PC-3 (cell line): ENCODE measurements at regions not wholly inside any gene's neighbourhood (a gene's known extent, or its start where the extent isn't known, plus 50 kb on each side); places are given as distances from the start of the nearest gene placed in this dataset.
"Not testable (repeated sequence)": the region's sequence is repeated elsewhere in the genome, so short reads cannot be mapped to it uniquely, and the experiment has no call there.

ENCODE experiments used
- ATAC-seq: fragments of 200-7000 bp; cut with Tn5 transposase; 2 replicates; pipeline ENCODE4 v1.9.1; 2020; ENCODE audit warnings: mild to moderate bottlenecking, moderate library complexity
- BruUV-seq: library from RNA; stranded (reverse); fragments of 400-500 nt; replicated peaks from 2 replicates; lab custom pipeline; 2021; lab: Mats Ljungman, UMichigan
- CTCF ChIA-PET: fragments of 300-600 bp; sonication (Branson Sonifier 250); formaldehyde crosslinking; loops from one replicate; lab custom pipeline; 2022; ENCODE audit warnings: antibody characterized with exemption; lab: Charles Lee
- POLR2A ChIA-PET: fragments of 300-600 bp; sonication (Branson Sonifier 250); formaldehyde crosslinking; loops from one replicate; lab custom pipeline; 2022; ENCODE audit warnings: antibody characterized with exemption; ENCODE audit not compliant: unreplicated experiment; lab: Charles Lee
- DNase-seq: peaks from one replicate; pipeline ENCODE4 v3.0.0-alpha.2; 2015
- H2AFZ ChIP-seq: fragments of 300-600 bp; sonication (generic); 2 replicates; pipeline ENCODE4 v1.6.0; 2016; ENCODE audit warnings: antibody characterized with exemption, low read length
- H3F3A ChIP-seq: fragments of 300-600 bp; sonication (generic); one replicate; pipeline ENCODE4 v1.6.0; 2017; ENCODE audit warnings: antibody characterized with exemption, low read length, control low read depth, mild to moderate bottlenecking; ENCODE audit not compliant: unreplicated experiment
- H3K27ac ChIP-seq: fragments of 300-600 bp; sonication (generic); 2 replicates; pipeline ENCODE4 v1.5.1; 2016; ENCODE audit warnings: mild to moderate bottlenecking, low read length
- H3K27me3 ChIP-seq: fragments of 300-600 bp; sonication (generic); 2 replicates; pipeline ENCODE4 v1.6.1; 2016; ENCODE audit warnings: low read length, mixed read lengths
- H3K36me3 ChIP-seq: fragments of 300-600 bp; sonication (generic); 2 replicates; pipeline ENCODE4 v1.6.1; 2016; ENCODE audit warnings: low read depth, mixed run types, low read length, mixed read lengths
- H3K4me1 ChIP-seq: fragments of 300-600 bp; sonication (generic); 2 replicates; pipeline ENCODE4 v1.5.1; 2016; ENCODE audit warnings: low read length; ENCODE audit not compliant: insufficient read depth
- H3K4me2 ChIP-seq: fragments of 300-600 bp; sonication (generic); 2 replicates; pipeline ENCODE4 v1.6.0; 2016; ENCODE audit warnings: low read length
- H3K4me3 ChIP-seq: fragments of 300-600 bp; sonication (generic); 2 replicates; pipeline ENCODE4 v1.5.1; 2016; ENCODE audit warnings: mild to moderate bottlenecking, low read length, mixed read lengths
- H3K79me2 ChIP-seq: fragments of 300-600 bp; sonication (generic); 2 replicates; pipeline ENCODE4 v1.6.1; 2017; ENCODE audit warnings: low read length, mixed read lengths
- H3K9ac ChIP-seq: fragments of 300-600 bp; sonication (generic); 2 replicates; pipeline ENCODE4 v1.6.0; 2016; ENCODE audit warnings: mild to moderate bottlenecking, low read length
- H3K9me2 ChIP-seq: fragments of 300-600 bp; sonication (generic); replicated peaks from 2 replicates; pipeline ENCODE4 v1.6.1; 2016; ENCODE audit warnings: mixed run types, low read length, mixed read lengths
- H3K9me3 ChIP-seq: fragments of 300-600 bp; sonication (generic); 2 replicates; pipeline ENCODE4 v1.6.1; 2016; ENCODE audit warnings: low read length, mixed read lengths
- H4K20me1 ChIP-seq: fragments of 300-600 bp; sonication (generic); 2 replicates; pipeline ENCODE4 v1.6.1; 2016; ENCODE audit warnings: low read length, mixed read lengths
- EZH2 ChIP-seq: fragments of 300-600 bp; sonication (generic); IDR thresholded peaks from one replicate; pipeline ENCODE4 v1.6.1; 2017; ENCODE audit warnings: antibody characterized with exemption, mild to moderate bottlenecking, low read length; ENCODE audit not compliant: unreplicated experiment
- EZH2phosphoT487 ChIP-seq: fragments of 300-600 bp; sonication (generic); IDR thresholded peaks from 2 replicates; pipeline ENCODE4 v1.6.1; 2018; ENCODE audit warnings: mild to moderate bottlenecking, antibody characterized with exemption, low read length, borderline replicate concordance
- intact Hi-C: fragments of 100-400 bp; cut with micrococcal nuclease; formaldehyde crosslinking; loops from 2 replicates; pipeline ENCODE4 v1.9.0; 2023
- TF ChIP-seq, protein P1 (sequence below): fragments of 300-600 bp; sonication (generic); conservative IDR thresholded peaks from 2 replicates; pipeline ENCODE4 v1.5.1; 2017; ENCODE audit warnings: antibody characterized with exemption, low read depth, mild to moderate bottlenecking, low read length

DNA sequence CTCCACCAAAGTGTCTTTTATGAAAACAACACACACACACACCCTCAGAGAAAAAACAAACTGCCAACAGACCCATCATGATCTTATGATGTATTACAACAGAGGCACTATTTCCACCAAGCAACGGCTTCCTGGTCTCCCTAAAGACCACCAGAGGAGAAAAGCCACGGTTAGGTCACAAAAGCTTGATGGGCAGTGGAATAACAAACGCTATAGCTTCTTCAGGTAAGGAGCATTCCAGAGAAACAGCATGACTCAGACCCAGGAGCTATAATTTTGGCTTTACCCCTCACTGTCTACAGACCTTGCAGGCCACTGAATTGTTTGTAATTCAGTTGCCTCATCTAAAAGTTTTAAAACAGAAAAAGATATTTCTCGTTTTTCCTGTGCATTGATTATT lies 105.7 kb upstream of the GPR141 start:
- no peaks in the 10 kb centered on the region for H3K9me2 ChIP-seq
- H3K4me3 ChIP-seq, result no peak overlapping the region
- no peaks in the 10 kb centered on the region for H3F3A ChIP-seq
- ATAC-seq, result no peak
- no peak overlapping the region for H2AFZ ChIP-seq
- intact Hi-C loops, result no loop called here
- no peak overlapping the region for H3K4me2 ChIP-seq
- no peaks in the 10 kb centered on the region for H3K9me3 ChIP-seq
- no peaks in the 10 kb centered on the region for H3K4me1 ChIP-seq
- ChIA-PET POLR2A (no interaction called here), CTCF (no interaction called here)
- H3K27me3 ChIP-seq, result no peaks in the 10 kb centered on the region
- no peaks in the 10 kb centered on the region for H3K79me2 ChIP-seq
- H4K20me1 ChIP-seq, result no peaks in the 10 kb centered on the region
- TF ChIP-seq EZH2phosphoT487 (no peak), EZH2 (no peak)
- TF ChIP-seq, protein P1, sequence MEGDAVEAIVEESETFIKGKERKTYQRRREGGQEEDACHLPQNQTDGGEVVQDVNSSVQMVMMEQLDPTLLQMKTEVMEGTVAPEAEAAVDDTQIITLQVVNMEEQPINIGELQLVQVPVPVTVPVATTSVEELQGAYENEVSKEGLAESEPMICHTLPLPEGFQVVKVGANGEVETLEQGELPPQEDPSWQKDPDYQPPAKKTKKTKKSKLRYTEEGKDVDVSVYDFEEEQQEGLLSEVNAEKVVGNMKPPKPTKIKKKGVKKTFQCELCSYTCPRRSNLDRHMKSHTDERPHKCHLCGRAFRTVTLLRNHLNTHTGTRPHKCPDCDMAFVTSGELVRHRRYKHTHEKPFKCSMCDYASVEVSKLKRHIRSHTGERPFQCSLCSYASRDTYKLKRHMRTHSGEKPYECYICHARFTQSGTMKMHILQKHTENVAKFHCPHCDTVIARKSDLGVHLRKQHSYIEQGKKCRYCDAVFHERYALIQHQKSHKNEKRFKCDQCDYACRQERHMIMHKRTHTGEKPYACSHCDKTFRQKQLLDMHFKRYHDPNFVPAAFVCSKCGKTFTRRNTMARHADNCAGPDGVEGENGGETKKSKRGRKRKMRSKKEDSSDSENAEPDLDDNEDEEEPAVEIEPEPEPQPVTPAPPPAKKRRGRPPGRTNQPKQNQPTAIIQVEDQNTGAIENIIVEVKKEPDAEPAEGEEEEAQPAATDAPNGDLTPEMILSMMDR, result no peak
- H3K27ac ChIP-seq, result no peak overlapping the region
- BruUV-seq, result no TSS peak
- H3K36me3 ChIP-seq, result no peaks in the 10 kb centered on the region
- no peak for DNase-seq
- H3K9ac ChIP-seq, result no peak overlapping the region

DNA sequence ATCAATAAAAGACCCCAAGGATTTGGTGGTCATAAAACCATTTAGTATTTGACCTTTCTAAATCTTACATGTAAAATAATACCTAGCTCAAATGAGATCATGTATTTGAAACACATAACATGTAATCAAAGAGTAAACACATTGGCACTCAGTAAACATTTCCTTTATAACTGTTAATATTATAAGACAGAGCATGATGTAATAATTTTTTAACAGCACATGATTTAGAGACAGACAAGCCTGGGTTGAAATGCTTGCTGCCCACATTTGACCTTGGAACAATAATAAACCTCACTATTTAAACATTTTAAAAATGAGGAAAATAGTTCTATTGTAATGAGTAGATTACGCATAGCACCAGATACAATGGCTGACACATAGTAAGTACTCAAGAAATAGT lies 105.2 kb upstream of the GPR141 start:
- no peaks in the 10 kb centered on the region for H3K79me2 ChIP-seq
- H3K4me2 ChIP-seq, result no peak overlapping the region
- intact Hi-C loops, result no loop called here
- no peaks in the 10 kb centered on the region for H3K4me1 ChIP-seq
- no peak overlapping the region for H3K4me3 ChIP-seq
- TF ChIP-seq EZH2, result no peak
- no peak for TF ChIP-seq EZH2phosphoT487
- TF ChIP-seq, protein P1, result no peak
- H3K36me3 ChIP-seq, result no peaks in the 10 kb centered on the region
- ATAC-seq (no peak), DNase-seq (no peak)
- POLR2A ChIA-PET, result no interaction called here
- no TSS peak for BruUV-seq
- H3K9ac ChIP-seq, result no peak overlapping the region
- H3K9me3 ChIP-seq, result no peaks in the 10 kb centered on the region
- H3K27me3 ChIP-seq, result no peaks in the 10 kb centered on the region
- H2AFZ ChIP-seq, result no peak overlapping the region
- H3K27ac ChIP-seq, result no peak overlapping the region
- H3F3A ChIP-seq, result no peaks in the 10 kb centered on the region
- no peaks in the 10 kb centered on the region for H4K20me1 ChIP-seq
- CTCF ChIA-PET, result no interaction called here
- H3K9me2 ChIP-seq, result no peaks in the 10 kb centered on the region

DNA sequence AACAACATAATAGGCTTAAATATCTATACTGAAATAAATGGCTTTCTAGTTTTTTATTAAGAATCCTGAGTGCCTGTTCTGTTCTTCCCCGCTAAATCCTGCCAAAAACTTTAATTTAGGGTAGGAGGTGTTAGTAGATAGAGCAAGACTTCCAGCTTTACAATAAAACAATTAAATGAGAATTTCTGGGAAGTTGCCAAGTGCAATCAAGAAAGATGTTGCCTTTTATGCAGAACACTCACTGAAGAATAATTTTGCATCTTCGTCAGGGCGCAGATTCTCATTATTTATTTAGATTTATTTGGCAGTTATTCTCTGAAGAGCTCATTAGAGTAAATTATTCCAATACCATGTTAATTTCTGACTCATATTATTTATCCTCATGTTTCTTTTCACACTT lies 103.2 kb upstream of the GPR141 start:
- intact Hi-C loops, result no loop called here
- no peaks in the 10 kb centered on the region for H3F3A ChIP-seq
- ATAC-seq, result no peak
- ChIA-PET POLR2A (no interaction called here), CTCF (no interaction called here)
- DNase-seq, result no peak
- no peak overlapping the region for H3K9ac ChIP-seq
- TF ChIP-seq, protein P1, result no peak
- no peak for TF ChIP-seq EZH2phosphoT487
- no peak for TF ChIP-seq EZH2
- no peak overlapping the region for H2AFZ ChIP-seq
- no peaks in the 10 kb centered on the region for H3K4me1 ChIP-seq
- H3K27me3 ChIP-seq, result no peaks in the 10 kb centered on the region
- no peaks in the 10 kb centered on the region for H3K9me2 ChIP-seq
- no peaks in the 10 kb centered on the region for H4K20me1 ChIP-seq
- H3K79me2 ChIP-seq, result no peaks in the 10 kb centered on the region
- BruUV-seq, result no TSS peak
- H3K4me2 ChIP-seq, result no peak overlapping the region
- H3K4me3 ChIP-seq, result no peak overlapping the region
- H3K9me3 ChIP-seq, result no peaks in the 10 kb centered on the region
- H3K36me3 ChIP-seq, result no peaks in the 10 kb centered on the region
- H3K27ac ChIP-seq, result no peak overlapping the region

DNA sequence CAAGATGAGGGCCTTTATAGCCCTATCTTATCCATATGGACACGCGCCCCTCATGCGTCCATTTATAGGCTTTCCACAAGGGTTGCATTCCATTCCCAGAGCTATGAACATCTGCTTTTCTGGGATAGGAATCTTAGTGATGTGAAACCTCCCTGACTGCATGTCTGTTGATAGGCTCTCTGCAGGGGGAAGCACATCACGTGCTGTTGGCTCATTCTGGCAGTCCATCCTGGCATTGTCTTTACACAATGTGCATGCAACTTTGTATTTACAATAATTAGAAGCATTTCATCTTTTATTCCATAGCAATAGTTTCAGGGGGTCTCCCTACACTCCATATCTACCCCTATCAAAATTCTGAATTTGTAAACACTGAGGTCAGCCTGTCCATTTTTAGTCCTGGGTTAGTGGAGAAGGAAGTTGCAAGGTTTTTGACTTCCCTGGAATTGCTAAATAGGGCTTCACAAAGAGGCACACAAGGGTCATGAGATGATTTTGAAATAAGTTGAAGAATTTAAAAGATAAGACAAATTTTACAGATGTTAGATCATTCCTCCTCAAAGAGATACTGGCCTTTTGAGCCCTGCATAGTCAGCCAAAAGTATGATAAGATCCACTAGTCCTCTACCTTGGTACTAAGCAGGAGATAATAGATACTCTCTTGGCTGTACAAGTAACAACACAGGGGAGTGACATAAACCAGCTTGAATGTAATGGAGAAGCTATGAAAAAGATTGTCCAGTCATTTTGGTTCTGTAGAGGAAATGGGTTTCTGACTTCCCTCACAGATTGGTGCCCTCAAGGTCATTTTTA lies 98.7 kb upstream of the GPR141 start:
- DNase-seq, H2AFZ ChIP-seq, BruUV-seq, H3K9ac ChIP-seq, H3K4me1 ChIP-seq, POLR2A ChIA-PET, H3K27me3 ChIP-seq, H4K20me1 ChIP-seq, H3K27ac ChIP-seq, H3K36me3 ChIP-seq, H3K4me3 ChIP-seq, ATAC-seq, H3F3A ChIP-seq, H3K9me3 ChIP-seq, CTCF ChIA-PET, H3K4me2 ChIP-seq, H3K79me2 ChIP-seq, H3K9me2 ChIP-seq, intact Hi-C loops: not testable (repeated sequence)
